IMR-90 (cell line): ENCODE measurements at regions not wholly inside any gene's neighbourhood (a gene's known extent, or its start where the extent isn't known, plus 50 kb on each side); places are given as distances from the start of the nearest gene placed in this dataset.
A peak's percentile ranks its signal among the peaks of the same experiment; 100 is the strongest.

Experiments used
- ATAC-seq: fragments of 200-7000 bp; cut with Tn5 transposase; 2 replicates; pipeline ENCODE4 v1.9.1; 2020; ENCODE audit warnings: low read depth, mild to moderate bottlenecking, moderate library complexity
- BruUV-seq: library from RNA; stranded (reverse); fragments of 400-500 nt; replicated peaks from 2 replicates; lab custom pipeline; 2021; lab: Mats Ljungman, UMichigan
- CTCF ChIA-PET: fragments of 300-600 bp; formaldehyde crosslinking; extraction: SDS; loops from one replicate; lab custom pipeline; 2021; ENCODE audit warnings: antibody characterized with exemption; lab: Yijun Ruan, JAX
- POLR2A ChIA-PET: fragments of 300-600 bp; sonication (Branson Sonifier 250); formaldehyde crosslinking; loops from one replicate; lab custom pipeline; 2022; ENCODE audit warnings: antibody characterized with exemption; ENCODE audit not compliant: unreplicated experiment; lab: Charles Lee
- DNase-seq: peaks from one replicate; pipeline ENCODE4 v3.0.0; 2013
- H2AFZ ChIP-seq: replicated peaks from 2 replicates; pipeline ENCODE3; 2013; ENCODE audit warnings: low read length, mild to moderate bottlenecking; ENCODE audit not compliant: poor library complexity
- H2AK5ac ChIP-seq: 2 replicates; pipeline ENCODE4 v1.6.1; 2013; ENCODE audit warnings: low read depth, low read length, inconsistent platforms
- H2AK9ac ChIP-seq: replicated peaks from 2 replicates; pipeline ENCODE3; 2013; ENCODE audit warnings: mild to moderate bottlenecking, low read depth, low read length, moderate library complexity; ENCODE audit not compliant: poor library complexity
- H2BK120ac ChIP-seq: 2 replicates; pipeline ENCODE4 v1.6.1; 2013; ENCODE audit warnings: low read depth, low read length, inconsistent platforms
- H2BK15ac ChIP-seq: 3 replicates; pipeline ENCODE4 v1.6.1; 2013; ENCODE audit warnings: low read depth, low read length, inconsistent platforms
- H2BK20ac ChIP-seq: 2 replicates; pipeline ENCODE4 v1.6.1; 2013; ENCODE audit warnings: low read depth, mild to moderate bottlenecking, inconsistent platforms, low read length, moderate library complexity
- H2BK5ac ChIP-seq: 2 replicates; pipeline ENCODE4 v1.6.1; 2013; ENCODE audit warnings: mild to moderate bottlenecking, low read depth, low read length, inconsistent platforms; ENCODE audit not compliant: poor library complexity, severe bottlenecking
- H3K14ac ChIP-seq: replicated peaks from 2 replicates; pipeline ENCODE4 v1.6.1; 2013; ENCODE audit warnings: low read depth, low read length, inconsistent platforms
- H3K18ac ChIP-seq: 2 replicates; pipeline ENCODE4 v1.6.1; 2013; ENCODE audit warnings: low read depth, low read length, control low read depth
- H3K23ac ChIP-seq: 2 replicates; pipeline ENCODE4 v1.6.1; 2013; ENCODE audit warnings: low read depth, low read length, inconsistent platforms
- H3K27ac ChIP-seq: 2 replicates; pipeline ENCODE4 v1.5.1; 2013; ENCODE audit warnings: mild to moderate bottlenecking, control low read depth, low read length; ENCODE audit not compliant: insufficient read depth
- H3K27me3 ChIP-seq: 2 replicates; pipeline ENCODE4 v1.6.1; 2013; ENCODE audit warnings: low read length; ENCODE audit not compliant: control insufficient read depth, insufficient read depth
- H3K36me3 ChIP-seq: 2 replicates; pipeline ENCODE4 v1.6.1; 2013; ENCODE audit warnings: low read length, mixed read lengths; ENCODE audit not compliant: control insufficient read depth, insufficient read depth
- H3K4ac ChIP-seq: 2 replicates; pipeline ENCODE4 v1.6.1; 2013; ENCODE audit warnings: low read depth, low read length, inconsistent platforms
- H3K4me1 ChIP-seq: 2 replicates; pipeline ENCODE4 v1.6.1; 2013; ENCODE audit warnings: low read length, mixed read lengths; ENCODE audit not compliant: control insufficient read depth, insufficient read depth
- H3K4me2 ChIP-seq: 2 replicates; pipeline ENCODE4 v1.6.1; 2013; ENCODE audit warnings: low read depth, mild to moderate bottlenecking, control low read depth, low read length, moderate library complexity
- H3K4me3 ChIP-seq: 2 replicates; pipeline ENCODE4 v1.5.1; 2013; ENCODE audit warnings: low read depth, mild to moderate bottlenecking, control low read depth, low read length, moderate library complexity; ENCODE audit not compliant: insufficient read depth
- H3K56ac ChIP-seq: 2 replicates; pipeline ENCODE4 v1.6.1; 2013; ENCODE audit warnings: low read length, inconsistent platforms; ENCODE audit not compliant: insufficient read depth; ENCODE audit errors: extremely low read depth
- H3K79me1 ChIP-seq, 2 experiments: 2 replicates each; pipeline ENCODE4 v1.6.1; 2013; ENCODE audit warnings: low read length in 2 of 2, inconsistent platforms in 1 of 2, low read depth in 1 of 2
- H3K9ac ChIP-seq: 2 replicates; pipeline ENCODE4 v1.6.1; 2013; ENCODE audit warnings: low read depth, low read length, control low read depth
- H3K9me1 ChIP-seq: 2 replicates; pipeline ENCODE4 v1.6.1; 2013; ENCODE audit warnings: low read length, inconsistent platforms; ENCODE audit not compliant: insufficient read depth
- H3K9me3 ChIP-seq: 2 replicates; pipeline ENCODE4 v1.6.1; 2013; ENCODE audit warnings: low read length; ENCODE audit not compliant: control insufficient read depth, insufficient read depth
- H4K20me1 ChIP-seq: 2 replicates; pipeline ENCODE4 v1.6.1; 2013; ENCODE audit warnings: low read length, inconsistent platforms; ENCODE audit not compliant: insufficient read depth
- H4K5ac ChIP-seq: 2 replicates; pipeline ENCODE4 v1.6.1; 2013; ENCODE audit warnings: mild to moderate bottlenecking, low read depth, low read length, control low read depth
- H4K8ac ChIP-seq, 2 experiments: 2 replicates each; pipeline ENCODE4 v1.6.1; 2013; ENCODE audit warnings: low read depth in 2 of 2, low read length in 2 of 2, control low read depth in 1 of 2, inconsistent platforms in 1 of 2
- H4K91ac ChIP-seq: 2 replicates; pipeline ENCODE4 v1.6.1; 2013; ENCODE audit warnings: low read depth, low read length, inconsistent platforms; ENCODE audit not compliant: insufficient read depth
- FOS ChIP-seq: fragments of 150-350 bp; IDR thresholded peaks from 2 replicates; pipeline ENCODE4 v1.6.1; 2016; ENCODE audit warnings: low read depth, low read length
- WGBS, 2 experiments: methylation state at CpG; one replicate each; pipeline versions ENCODE4 v1.1.5 to v1.1.7; 2013; ENCODE audit warnings: missing lambda C conversion rate in 2 of 2; ENCODE audit not compliant: insufficient read length in 1 of 2; ENCODE audit errors: extremely low coverage in 2 of 2; 5-methylcytosine and 5-hydroxymethylcytosine counted together
- dilution Hi-C: fragments of 300-500 bp; cut with HindIII; formaldehyde crosslinking; loops from one replicate; pipeline ENCODE4 v1.14.3; 2018; ENCODE audit warnings: low sequenced_read_pairs; ENCODE audit not compliant: unreplicated experiment
- in situ Hi-C: fragments of 300-500 bp; cut with MboI; formaldehyde crosslinking; loops from 3 replicates; pipeline ENCODE4 v1.14.3; 2019; ENCODE audit warnings: low sequenced_read_pairs, inconsistent platforms, mixed read lengths
- intact Hi-C: fragments of 100-400 bp; cut with micrococcal nuclease; formaldehyde crosslinking; loops from 2 replicates; pipeline ENCODE4 v1.10.0; 2022
- TF ChIP-seq, protein P1 (sequence below): fragments of 150-350 bp; IDR thresholded peaks from 2 replicates; pipeline ENCODE4 v1.6.1; 2017; ENCODE audit warnings: mild to moderate bottlenecking, antibody characterized with exemption, low read length, low read depth

- H2BK20ac ChIP-seq: no peak overlapping the region
- no peak overlapping the region for H3K4ac ChIP-seq
- H2BK120ac ChIP-seq: peak overlapping the region; percentile 39; the same call in 1 of the 2 replicates
- H4K5ac ChIP-seq: no peak overlapping the region
- in situ Hi-C loops: no loop called here
- TF ChIP-seq, protein P1, sequence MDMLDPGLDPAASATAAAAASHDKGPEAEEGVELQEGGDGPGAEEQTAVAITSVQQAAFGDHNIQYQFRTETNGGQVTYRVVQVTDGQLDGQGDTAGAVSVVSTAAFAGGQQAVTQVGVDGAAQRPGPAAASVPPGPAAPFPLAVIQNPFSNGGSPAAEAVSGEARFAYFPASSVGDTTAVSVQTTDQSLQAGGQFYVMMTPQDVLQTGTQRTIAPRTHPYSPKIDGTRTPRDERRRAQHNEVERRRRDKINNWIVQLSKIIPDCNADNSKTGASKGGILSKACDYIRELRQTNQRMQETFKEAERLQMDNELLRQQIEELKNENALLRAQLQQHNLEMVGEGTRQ: no peak
- TF ChIP-seq FOS: peak; percentile 58
- H3K4me2 ChIP-seq: no peak overlapping the region
- no peak overlapping the region for H2AFZ ChIP-seq
- no peak overlapping the region for H3K27ac ChIP-seq
- ChIA-PET CTCF (no interaction called here), POLR2A (no interaction called here)
- H3K56ac ChIP-seq: no peak overlapping the region
- BruUV-seq: no TSS peak
- H3K27me3 ChIP-seq: no peaks in the 10 kb centered on the region
- H3K23ac ChIP-seq: no peak overlapping the region
- no CpG with 5 or more reads among the region's 2 CpGs for WGBS, 2 experiments
- H3K9me3 ChIP-seq: no peaks in the 10 kb centered on the region
- no peaks in the 10 kb centered on the region for H3K36me3 ChIP-seq
- 0 out of 2 replicates have a peak, but pooled peaks cover 2% of the 10 kb centered on the region for H3K9me1 ChIP-seq
- no peak overlapping the region for H3K18ac ChIP-seq
- no peak overlapping the region for H2BK5ac ChIP-seq
- H3K4me1 ChIP-seq: peaks cover 3% of the 10 kb centered on the region
- H4K91ac ChIP-seq: no peak overlapping the region
- H3K14ac ChIP-seq: no peak overlapping the region
- DNase-seq (peak; percentile 84), ATAC-seq (peak; percentile 66)
- H2AK9ac ChIP-seq: no peak overlapping the region
- no peak overlapping the region for H3K9ac ChIP-seq
- H4K8ac ChIP-seq: no peak overlapping the region
- H3K4me3 ChIP-seq: no peak overlapping the region
- dilution Hi-C loops: no loop called here
- intact Hi-C loops: no loop called here
- H2AK5ac ChIP-seq: no peak overlapping the region
- no peaks in the 10 kb centered on the region for H3K79me1 ChIP-seq
- no peak overlapping the region for H2BK15ac ChIP-seq
- no peaks in the 10 kb centered on the region for H4K20me1 ChIP-seq
Observed at GRCh38 chr1:67883069-67883468, 49.8 kb upstream of the GNG12 start.
